WTC11 (cell line): ENCODE measurements at regions not wholly inside any gene's neighbourhood (a gene's known extent, or its start where the extent isn't known, plus 50 kb on each side); places are given as distances from the start of the nearest gene placed in this dataset.

ENCODE experiments used
- ATAC-seq: fragments of 200-7000 bp; cut with Tn5 transposase; 2 replicates; pipeline ENCODE4 v1.10.0; 2021; ENCODE audit warnings: mild to moderate bottlenecking, moderate library complexity
- CTCF ChIA-PET: fragments of 300-600 bp; sonication (Branson Sonifier 250); formaldehyde crosslinking; loops from one replicate; lab custom pipeline; 2021; ENCODE audit warnings: antibody characterized with exemption; lab: Charles Lee
- POLR2A ChIA-PET: fragments of 350-600 bp; sonication (Branson Sonifier 250); formaldehyde crosslinking; loops from one replicate; lab custom pipeline; 2021; ENCODE audit warnings: antibody characterized with exemption; lab: Charles Lee
- DNase-seq: peaks from one replicate; pipeline ENCODE4 v3.0.0; 2021; ENCODE audit warnings: low spot score
- H3K27ac Mint-ChIP-seq: 2 replicates; pipeline ENCODE4 v1.8.0; 2021; ENCODE audit warnings: mixed read lengths
- H3K27me3 Mint-ChIP-seq: 2 replicates; pipeline ENCODE4 v1.8.0; 2021; ENCODE audit warnings: low read depth, mild to moderate bottlenecking, moderate library complexity, mixed read lengths
- H3K36me3 Mint-ChIP-seq: 2 replicates; pipeline ENCODE4 v1.8.0; 2021; ENCODE audit warnings: mixed read lengths
- H3K4me1 Mint-ChIP-seq: 2 replicates; pipeline ENCODE4 v1.8.0; 2022; ENCODE audit warnings: mixed read lengths
- H3K4me3 Mint-ChIP-seq: 2 replicates; pipeline ENCODE4 v1.8.0; 2021; ENCODE audit warnings: mild to moderate bottlenecking, moderate library complexity, mixed read lengths
- H3K9me3 Mint-ChIP-seq: 2 replicates; pipeline ENCODE4 v1.8.0; 2021; ENCODE audit warnings: mixed read lengths
- AFF4 ChIP-seq: sonication (generic); formaldehyde crosslinking; IDR thresholded peaks from 2 replicates; pipeline ENCODE4 v1.8.1; 2023; ENCODE audit warnings: mild to moderate bottlenecking, missing genetic modification reagents, borderline replicate concordance
- ATF2 ChIP-seq: sonication (generic); formaldehyde crosslinking; IDR thresholded peaks from 2 replicates; pipeline ENCODE4 v1.8.1; 2022; ENCODE audit warnings: low read depth, missing genetic modification reagents, borderline replicate concordance
- ATF6 ChIP-seq: sonication (generic); formaldehyde crosslinking; IDR thresholded peaks from 2 replicates; pipeline ENCODE4 v1.8.1; 2023; ENCODE audit warnings: mild to moderate bottlenecking, missing genetic modification reagents
- CDX4 ChIP-seq: fragments of 250-450 bp; sonication (Bioruptor Pico); IDR thresholded peaks from 2 replicates; pipeline ENCODE4 v1.9.0; 2021; ENCODE audit warnings: moderate library complexity, mild to moderate bottlenecking, inconsistent platforms, borderline replicate concordance
- E2F5 ChIP-seq: sonication (generic); formaldehyde crosslinking; IDR thresholded peaks from 2 replicates; pipeline ENCODE4 v1.8.1; 2022; ENCODE audit warnings: mild to moderate bottlenecking, moderate library complexity, missing genetic modification reagents
- EMX1 ChIP-seq: fragments of 250-450 bp; sonication (Bioruptor Pico); IDR thresholded peaks from 2 replicates; pipeline ENCODE4 v1.8.0; 2021; ENCODE audit warnings: mild to moderate bottlenecking
- ESRRA ChIP-seq: sonication (generic); formaldehyde crosslinking; IDR thresholded peaks from 2 replicates; pipeline ENCODE4 v1.8.1; 2022; ENCODE audit warnings: mild to moderate bottlenecking, missing genetic modification reagents, borderline replicate concordance
- FOXJ3 ChIP-seq: sonication (generic); formaldehyde crosslinking; IDR thresholded peaks from 2 replicates; pipeline ENCODE4 v1.9.0; 2021; ENCODE audit warnings: missing genetic modification reagents, mild to moderate bottlenecking, borderline replicate concordance
- FOXP1 ChIP-seq: sonication (generic); formaldehyde crosslinking; IDR thresholded peaks from 2 replicates; pipeline ENCODE4 v1.8.0; 2022; ENCODE audit warnings: missing genetic modification reagents, mild to moderate bottlenecking, moderate library complexity, borderline replicate concordance
- IRF1 ChIP-seq: sonication (generic); formaldehyde crosslinking; IDR thresholded peaks from 2 replicates; pipeline ENCODE4 v1.8.0; 2023; ENCODE audit warnings: missing genetic modification reagents
- JAZF1 ChIP-seq: fragments of 250-450 bp; sonication (Bioruptor Pico); IDR thresholded peaks from 2 replicates; pipeline ENCODE4 v1.9.0; 2021; ENCODE audit warnings: moderate library complexity, mild to moderate bottlenecking, inconsistent platforms
- KAT7 ChIP-seq: sonication (generic); formaldehyde crosslinking; IDR thresholded peaks from 2 replicates; pipeline ENCODE4 v1.8.1; 2023; ENCODE audit warnings: missing genetic modification reagents, mild to moderate bottlenecking, borderline replicate concordance
- MXD4 ChIP-seq: fragments of 250-450 bp; sonication (Bioruptor Pico); IDR thresholded peaks from 2 replicates; pipeline ENCODE4 v1.8.0; 2021; ENCODE audit warnings: mild to moderate bottlenecking, moderate library complexity, borderline replicate concordance
- NFE2L1 ChIP-seq: sonication (generic); formaldehyde crosslinking; IDR thresholded peaks from 2 replicates; pipeline ENCODE4 v1.8.1; 2023; ENCODE audit warnings: missing genetic modification reagents
- PREB ChIP-seq: sonication (generic); formaldehyde crosslinking; IDR thresholded peaks from 2 replicates; pipeline ENCODE4 v1.8.1; 2022; ENCODE audit warnings: mild to moderate bottlenecking, missing genetic modification reagents, moderate library complexity, borderline replicate concordance
- SMAD4 ChIP-seq: sonication (generic); formaldehyde crosslinking; IDR thresholded peaks from 2 replicates; pipeline ENCODE4 v1.8.0; 2022; ENCODE audit warnings: mild to moderate bottlenecking, missing genetic modification reagents
- TEAD4 ChIP-seq: sonication (generic); formaldehyde crosslinking; IDR thresholded peaks from 2 replicates; pipeline ENCODE4 v1.8.0; 2022; ENCODE audit warnings: mild to moderate bottlenecking, missing genetic modification reagents
- USF1 ChIP-seq: sonication (generic); formaldehyde crosslinking; IDR thresholded peaks from 2 replicates; pipeline ENCODE4 v1.8.0; 2022; ENCODE audit warnings: mild to moderate bottlenecking, missing genetic modification reagents
- ZNF317 ChIP-seq: sonication (generic); formaldehyde crosslinking; IDR thresholded peaks from 2 replicates; pipeline ENCODE4 v1.8.1; 2023; ENCODE audit warnings: low read depth, mild to moderate bottlenecking, moderate library complexity, missing genetic modification reagents, borderline replicate concordance
- ZNF396 ChIP-seq: fragments of 250-450 bp; sonication (Bioruptor Pico); IDR thresholded peaks from 2 replicates; pipeline ENCODE4 v1.8.0; 2021; ENCODE audit warnings: mild to moderate bottlenecking, moderate library complexity, borderline replicate concordance
- ZNF416 ChIP-seq: fragments of 250-450 bp; sonication (Bioruptor Pico); IDR thresholded peaks from 2 replicates; pipeline ENCODE4 v1.9.0; 2021; ENCODE audit warnings: mild to moderate bottlenecking, inconsistent platforms

GRCh38 chr9:16928179-16928945, 57.9 kb upstream of the BNC2 start (continued):
- TF ChIP-seq AFF4 (CRISPR knock-in tag) (no peak), ZNF416 (CRISPR knock-in tag) (no peak), E2F5 (no peak), ATF2 (CRISPR knock-in tag) (no peak), PREB (no peak), JAZF1 (no peak)

- CTCF ChIA-PET: no interaction called here
- POLR2A ChIA-PET: no interaction called here
- ATAC-seq: no peak
- Mint-ChIP-seq H3K4me3 (no peak overlapping the region), H3K4me1 (0 out of 2 replicates have a peak, but pooled peaks cover 2% of the 10 kb centered on the region), H3K36me3 (peaks cover 27% of the 10 kb centered on the region), H3K27me3 (peaks cover 46% of the 10 kb centered on the region), H3K27ac (no peak overlapping the region), H3K9me3 (peaks cover 29% of the 10 kb centered on the region)
- DNase-seq: no peak
- TF ChIP-seq TEAD4 (CRISPR knock-in tag) (no peak), FOXJ3 (CRISPR knock-in tag) (no peak), NFE2L1 (CRISPR knock-in tag) (no peak)
These were observed 55.0 kb upstream of the BNC2 start for GRCh38 chr9:16925426-16925825.

GRCh38 chr9:16924311-16924915, 53.9 kb upstream of the BNC2 start:
- peaks cover 56% of the 10 kb centered on the region for H3K27me3 Mint-ChIP-seq
- POLR2A ChIA-PET: no interaction called here
- H3K27ac Mint-ChIP-seq: no peak overlapping the region
- peaks cover 35% of the 10 kb centered on the region for H3K9me3 Mint-ChIP-seq
- ATAC-seq (no peak), DNase-seq (no peak)
- H3K36me3 Mint-ChIP-seq: peaks cover 27% of the 10 kb centered on the region
- 0 out of 2 replicates have a peak, but pooled peaks cover 2% of the 10 kb centered on the region for H3K4me1 Mint-ChIP-seq
- CTCF ChIA-PET: no interaction called here
- H3K4me3 Mint-ChIP-seq: no peak overlapping the region
- TF ChIP-seq CDX4 (no peak), KAT7 (CRISPR knock-in tag) (no peak), ESRRA (CRISPR knock-in tag) (no peak), SMAD4 (CRISPR knock-in tag) (no peak), ZNF396 (CRISPR knock-in tag) (no peak), MXD4 (CRISPR knock-in tag) (no peak), ATF6 (CRISPR knock-in tag) (no peak), FOXP1 (CRISPR knock-in tag) (no peak), ZNF317 (no peak), IRF1 (CRISPR knock-in tag) (no peak), EMX1 (CRISPR knock-in tag) (no peak), USF1 (CRISPR knock-in tag) (no peak)
